Central memory CD8-positive, alpha-beta T cell (primary cell): ENCODE measurements at regions not wholly inside any gene's neighbourhood (a gene's known extent, or its start where the extent isn't known, plus 50 kb on each side); places are given as distances from the start of the nearest gene placed in this dataset.

Experiments used
- ATAC-seq: fragments of 150-1000 bp; cut with Tn5 transposase; replicated peaks from 2 replicates; pipeline ENCODE4 v1.10.0; 2022; ENCODE audit warnings: mild to moderate bottlenecking, moderate FRiP score, moderate number of reproducible peaks; ENCODE audit not compliant: poor library complexity, severe bottlenecking; ENCODE audit errors: extremely low read depth
- DNase-seq, 2 donors: peaks; one replicate each; pipeline ENCODE4 v3.0.0; 2021; ENCODE audit warnings: low spot score in 2 of 2
- H3K27ac Mint-ChIP-seq: one replicate; pipeline ENCODE4 v1.8.0; 2022; ENCODE audit warnings: low read depth, mild to moderate bottlenecking, moderate library complexity, mixed read lengths
- H3K27me3 Mint-ChIP-seq: one replicate; pipeline ENCODE4 v1.8.0; 2022; ENCODE audit warnings: mixed read lengths
- H3K36me3 Mint-ChIP-seq: one replicate; pipeline ENCODE4 v1.8.0; 2022; ENCODE audit warnings: mild to moderate bottlenecking, moderate library complexity, mixed read lengths; ENCODE audit not compliant: insufficient read depth
- H3K4me1 Mint-ChIP-seq: one replicate; pipeline ENCODE4 v1.8.0; 2022; ENCODE audit warnings: mixed read lengths
- H3K4me3 Mint-ChIP-seq: one replicate; pipeline ENCODE4 v1.8.0; 2022; ENCODE audit warnings: mild to moderate bottlenecking, moderate library complexity, mixed read lengths
- H3K9me3 Mint-ChIP-seq: one replicate; pipeline ENCODE4 v1.8.0; 2022; ENCODE audit warnings: mixed read lengths

- no peaks in the 10 kb centered on the region for H3K27me3 Mint-ChIP-seq
- DNase-seq (no peak), ATAC-seq (no peak)
- H3K4me3 Mint-ChIP-seq: no peak overlapping the region
- H3K4me1 Mint-ChIP-seq: no peaks in the 10 kb centered on the region
- no peaks in the 10 kb centered on the region for H3K36me3 Mint-ChIP-seq
- no peak overlapping the region for H3K27ac Mint-ChIP-seq
- H3K9me3 Mint-ChIP-seq: peaks cover under 1% of the 10 kb centered on the region
Observed at GRCh38 chr12:16716928-16717327, 111.0 kb upstream of the LMO3 start.

- ATAC-seq: no peak
- H3K27ac Mint-ChIP-seq: no peak overlapping the region
- H3K9me3 Mint-ChIP-seq: peaks cover 25% of the 10 kb centered on the region
- no peak for DNase-seq
- no peaks in the 10 kb centered on the region for H3K4me1 Mint-ChIP-seq
- peaks cover 1% of the 10 kb centered on the region for H3K36me3 Mint-ChIP-seq
- H3K27me3 Mint-ChIP-seq: no peaks in the 10 kb centered on the region
- no peak overlapping the region for H3K4me3 Mint-ChIP-seq
Observed at GRCh38 chr12:16692099-16692498, 86.1 kb upstream of the LMO3 start.

GRCh38 chr12:16691624-16692023, 85.7 kb upstream of the LMO3 start:
- H3K9me3 Mint-ChIP-seq: peaks cover 21% of the 10 kb centered on the region
- DNase-seq (no peak), ATAC-seq (no peak)
- H3K36me3 Mint-ChIP-seq: peaks cover 1% of the 10 kb centered on the region
- no peaks in the 10 kb centered on the region for H3K4me1 Mint-ChIP-seq
- no peak overlapping the region for H3K27ac Mint-ChIP-seq
- H3K27me3 Mint-ChIP-seq: no peaks in the 10 kb centered on the region
- H3K4me3 Mint-ChIP-seq: no peak overlapping the region

- H3K36me3 Mint-ChIP-seq: peaks cover 1% of the 10 kb centered on the region
- peaks cover 30% of the 10 kb centered on the region for H3K9me3 Mint-ChIP-seq
- ATAC-seq: no peak
- no peak for DNase-seq
- H3K4me1 Mint-ChIP-seq: no peaks in the 10 kb centered on the region
- no peak overlapping the region for H3K27ac Mint-ChIP-seq
- H3K4me3 Mint-ChIP-seq: no peak overlapping the region
- H3K27me3 Mint-ChIP-seq: no peaks in the 10 kb centered on the region
Observed at GRCh38 chr12:16688200-16688599, 82.2 kb upstream of the LMO3 start.

GRCh38 chr12:16685107-16685506, 79.1 kb upstream of the LMO3 start:
- Mint-ChIP-seq H3K27ac (no peak overlapping the region), H3K27me3 (no peaks in the 10 kb centered on the region), H3K9me3 (peaks cover 30% of the 10 kb centered on the region), H3K36me3 (no peaks in the 10 kb centered on the region), H3K4me1 (no peaks in the 10 kb centered on the region), H3K4me3 (no peak overlapping the region)
- ATAC-seq (no peak), DNase-seq (no peak)

- Mint-ChIP-seq H3K27me3 (no peaks in the 10 kb centered on the region), H3K9me3 (peaks cover 30% of the 10 kb centered on the region), H3K27ac (no peak overlapping the region), H3K4me3 (no peak overlapping the region), H3K4me1 (no peaks in the 10 kb centered on the region), H3K36me3 (peaks cover 2% of the 10 kb centered on the region)
- no peak for DNase-seq
- ATAC-seq: no peak
Observed at GRCh38 chr12:16681196-16681595, 75.2 kb upstream of the LMO3 start.

- Mint-ChIP-seq H3K4me3 (no peak overlapping the region), H3K27me3 (no peaks in the 10 kb centered on the region), H3K4me1 (no peaks in the 10 kb centered on the region), H3K9me3 (peaks cover 4% of the 10 kb centered on the region), H3K27ac (no peak overlapping the region), H3K36me3 (peaks cover 2% of the 10 kb centered on the region)
- ATAC-seq (no peak), DNase-seq (no peak)
Observed at GRCh38 chr12:16675438-16675837, 69.5 kb upstream of the LMO3 start.

GRCh38 chr12:16674885-16675284, 68.9 kb upstream of the LMO3 start:
- no peak for DNase-seq
- no peak for ATAC-seq
- Mint-ChIP-seq H3K36me3 (peaks cover 2% of the 10 kb centered on the region), H3K27ac (no peak overlapping the region), H3K9me3 (peaks cover 4% of the 10 kb centered on the region), H3K4me3 (no peak overlapping the region), H3K27me3 (no peaks in the 10 kb centered on the region), H3K4me1 (no peaks in the 10 kb centered on the region)

GRCh38 chr12:16670456-16671050, 64.6 kb upstream of the LMO3 start:
- ATAC-seq (no peak), DNase-seq (no peak)
- H3K9me3 Mint-ChIP-seq: peaks cover 9% of the 10 kb centered on the region
- H3K27me3 Mint-ChIP-seq: no peaks in the 10 kb centered on the region
- no peak overlapping the region for H3K4me3 Mint-ChIP-seq
- no peaks in the 10 kb centered on the region for H3K4me1 Mint-ChIP-seq
- H3K36me3 Mint-ChIP-seq: no peaks in the 10 kb centered on the region
- H3K27ac Mint-ChIP-seq: no peak overlapping the region

GRCh38 chr12:16669756-16670155, 63.8 kb upstream of the LMO3 start:
- no peak for ATAC-seq
- H3K27me3 Mint-ChIP-seq: no peaks in the 10 kb centered on the region
- peaks cover 12% of the 10 kb centered on the region for H3K9me3 Mint-ChIP-seq
- H3K4me1 Mint-ChIP-seq: no peaks in the 10 kb centered on the region
- H3K4me3 Mint-ChIP-seq: no peak overlapping the region
- no peak for DNase-seq
- H3K36me3 Mint-ChIP-seq: no peaks in the 10 kb centered on the region
- H3K27ac Mint-ChIP-seq: no peak overlapping the region

GRCh38 chr12:16668198-16668597, 62.2 kb upstream of the LMO3 start:
- DNase-seq: no peak
- Mint-ChIP-seq H3K36me3 (no peaks in the 10 kb centered on the region), H3K9me3 (peaks cover 16% of the 10 kb centered on the region), H3K27ac (no peak overlapping the region), H3K4me1 (no peaks in the 10 kb centered on the region), H3K4me3 (no peak overlapping the region), H3K27me3 (no peaks in the 10 kb centered on the region)
- no peak for ATAC-seq

GRCh38 chr12:16658699-16659098, 52.7 kb upstream of the LMO3 start:
- Mint-ChIP-seq H3K27me3 (no peaks in the 10 kb centered on the region), H3K27ac (no peak overlapping the region), H3K4me3 (no peak overlapping the region), H3K36me3 (no peaks in the 10 kb centered on the region), H3K4me1 (no peaks in the 10 kb centered on the region), H3K9me3 (peaks cover 47% of the 10 kb centered on the region)
- ATAC-seq (no peak), DNase-seq (no peak)
